PFSK-1 (cell line): ENCODE measurements at regions not wholly inside any gene's neighbourhood (a gene's known extent, or its start where the extent isn't known, plus 50 kb on each side); places are given as distances from the start of the nearest gene placed in this dataset.

Experiments used
- POLR2AphosphoS5 ChIP-seq: IDR thresholded peaks from 2 replicates; pipeline ENCODE4 v1.6.1; 2012; ENCODE audit warnings: low read depth, mild to moderate bottlenecking, control low read depth, low read length, moderate library complexity
- SIN3A ChIP-seq: IDR thresholded peaks from 2 replicates; pipeline ENCODE4 v1.6.1; 2012; ENCODE audit warnings: mild to moderate bottlenecking, low read length, moderate library complexity, borderline replicate concordance; ENCODE audit not compliant: insufficient read depth
- TAF1 ChIP-seq: IDR thresholded peaks from 2 replicates; pipeline ENCODE4 v1.6.1; 2012; ENCODE audit warnings: low read length, control low read depth, borderline replicate concordance; ENCODE audit not compliant: insufficient read depth

GRCh38 chr4:156085100-156085499 is 131.4 kb upstream of the CTSO start:
- no peak for TF ChIP-seq POLR2AphosphoS5
- no peak for TF ChIP-seq TAF1
- TF ChIP-seq SIN3A, result no peak
